ENCODE measurements at regions not wholly inside any gene's neighbourhood (a gene's known extent, or its start where the extent isn't known, plus 50 kb on each side); places are given as distances from the start of the nearest gene placed in this dataset.
"Not testable (repeated sequence)": the region's sequence is repeated elsewhere in the genome, so short reads cannot be mapped to it uniquely, and the experiment has no call there.

DNA sequence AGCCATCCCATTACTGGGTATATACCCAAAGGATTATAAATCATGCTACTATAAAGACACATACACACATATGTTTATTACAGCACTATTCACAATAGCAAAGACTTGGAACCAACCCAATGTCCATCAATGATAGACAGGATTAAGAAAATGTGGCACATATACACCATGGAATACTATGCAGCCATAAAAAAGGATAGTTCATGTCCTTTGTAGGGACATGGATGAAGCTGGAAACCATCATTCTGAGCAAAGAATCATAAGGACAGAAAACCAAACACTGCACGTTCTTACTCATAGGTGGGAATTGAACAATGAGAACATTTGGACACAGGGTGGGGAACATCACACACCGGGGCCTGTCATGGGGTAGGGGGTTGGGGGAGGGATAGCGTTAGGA, 60.3 kb upstream of the NMU start:
- DNase-seq = not testable (repeated sequence)

DNA sequence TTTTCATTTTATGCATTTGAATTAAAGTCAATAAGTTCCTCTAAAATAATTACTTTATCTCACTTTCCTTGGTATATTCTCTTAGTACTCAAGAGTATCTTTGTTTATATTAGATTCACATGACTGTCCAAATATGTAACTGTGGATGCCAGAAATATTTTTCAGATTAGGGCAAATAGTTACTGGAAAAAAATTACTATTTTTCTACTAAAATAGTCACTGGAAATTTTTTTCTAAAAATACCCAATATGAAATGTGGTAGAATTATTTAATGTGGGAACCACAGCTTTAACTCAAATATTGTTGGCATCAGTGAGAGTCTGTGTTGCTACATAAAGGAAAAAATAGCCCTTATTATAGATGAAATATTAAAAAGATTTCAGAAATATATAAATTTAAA, 70.4 kb upstream of the NMU start:
- DNase-seq = no peak

DNA sequence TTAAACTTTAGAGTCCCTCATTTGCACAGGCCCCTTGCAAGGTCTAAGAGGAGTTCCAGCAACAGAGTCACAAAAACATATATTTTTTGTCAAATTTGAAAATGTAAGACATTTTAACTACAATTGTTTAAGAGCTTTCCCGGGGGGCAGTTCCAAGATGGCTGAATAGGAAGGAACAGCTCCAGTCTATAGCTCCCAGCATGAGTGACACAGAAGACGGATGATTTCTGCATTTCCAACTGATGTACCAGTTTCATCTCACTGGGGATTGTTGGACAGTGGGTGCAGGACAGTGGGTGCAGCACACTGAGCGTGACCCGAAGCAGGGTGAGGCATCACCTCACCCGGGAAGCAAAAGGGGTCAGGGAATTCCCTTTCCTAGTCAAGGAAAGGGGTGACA, 71.4 kb upstream of the NMU start:
- DNase-seq = no peak

DNA sequence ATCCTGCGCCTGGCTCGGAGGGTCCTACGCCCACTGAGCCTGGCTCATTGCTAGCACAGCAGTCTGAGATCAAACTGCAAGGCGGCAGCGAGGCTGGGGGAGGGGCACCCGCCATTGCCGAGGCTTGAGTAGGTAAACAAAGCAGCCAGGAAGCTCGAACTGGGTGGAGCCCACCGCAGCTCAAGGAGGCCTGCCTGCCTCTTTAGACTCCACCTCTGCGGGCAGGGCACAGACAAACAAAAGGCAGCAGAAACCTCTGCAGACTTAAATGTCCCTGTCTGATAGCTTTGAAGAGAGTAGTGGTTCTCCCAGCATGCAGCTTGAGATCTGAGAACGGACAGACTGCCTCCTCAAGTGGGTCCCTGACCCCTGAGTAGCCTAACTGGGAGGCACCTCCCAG, 71.9 kb upstream of the NMU start:
- not testable (repeated sequence) for DNase-seq

DNA sequence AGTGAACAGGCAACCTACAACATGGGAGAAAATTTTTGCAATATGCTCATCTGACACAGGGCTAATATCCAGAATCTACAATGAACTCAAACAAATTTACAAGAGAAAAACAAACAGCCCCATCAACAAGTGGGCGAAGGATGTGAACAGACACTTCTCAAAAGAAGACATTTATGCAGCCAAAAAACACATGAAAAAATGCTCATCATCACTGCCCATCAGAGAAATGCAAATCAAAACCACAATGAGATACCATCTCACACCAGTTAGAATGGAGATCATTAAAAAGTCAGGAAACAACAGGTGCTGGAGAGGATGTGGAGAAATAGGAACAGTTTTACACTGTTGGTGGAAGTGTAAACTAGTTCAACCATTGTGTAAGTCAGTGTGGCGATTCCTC, 76.7 kb upstream of the NMU start:
- not testable (repeated sequence) for DNase-seq

DNA sequence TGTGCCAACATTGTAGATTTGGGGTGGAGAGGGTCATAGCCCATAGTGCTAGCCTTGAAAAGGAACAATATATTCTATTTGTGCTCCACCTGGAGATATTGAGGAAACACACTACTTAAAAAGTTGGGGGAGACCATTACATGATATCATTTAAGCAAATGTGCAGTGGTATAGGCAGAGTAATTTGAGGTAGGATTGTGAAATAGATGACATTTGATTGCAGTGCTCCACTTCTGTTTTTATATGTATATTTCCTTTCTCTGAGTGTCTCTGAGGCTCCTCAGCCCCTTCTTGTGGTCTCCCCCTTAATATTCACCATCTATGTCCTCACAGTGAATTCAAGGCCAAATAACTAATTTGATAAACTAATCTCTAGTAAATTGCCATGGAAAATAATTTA, 85.6 kb upstream of the NMU start:
- DNase-seq = peak; percentile 38

DNA sequence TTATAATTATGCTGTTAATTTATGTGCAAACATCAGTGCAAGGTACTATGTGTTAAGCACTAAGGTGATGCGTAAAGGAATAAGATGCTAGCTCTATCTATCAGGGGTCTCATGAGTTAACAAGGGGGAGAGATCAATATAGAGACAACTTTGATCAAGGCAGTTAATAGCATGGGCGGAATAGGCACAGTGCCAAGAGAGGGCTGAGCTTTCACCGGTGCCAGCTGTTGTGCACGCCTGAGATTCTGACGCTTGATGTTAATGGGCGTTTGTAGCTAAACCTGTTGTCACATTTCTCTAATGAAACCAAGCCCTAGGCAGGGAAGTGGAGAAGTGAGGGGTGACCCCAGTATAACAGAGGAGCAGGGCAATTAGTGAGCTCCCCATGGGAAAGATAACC, 86.0 kb upstream of the NMU start:
- DNase-seq = no peak

DNA sequence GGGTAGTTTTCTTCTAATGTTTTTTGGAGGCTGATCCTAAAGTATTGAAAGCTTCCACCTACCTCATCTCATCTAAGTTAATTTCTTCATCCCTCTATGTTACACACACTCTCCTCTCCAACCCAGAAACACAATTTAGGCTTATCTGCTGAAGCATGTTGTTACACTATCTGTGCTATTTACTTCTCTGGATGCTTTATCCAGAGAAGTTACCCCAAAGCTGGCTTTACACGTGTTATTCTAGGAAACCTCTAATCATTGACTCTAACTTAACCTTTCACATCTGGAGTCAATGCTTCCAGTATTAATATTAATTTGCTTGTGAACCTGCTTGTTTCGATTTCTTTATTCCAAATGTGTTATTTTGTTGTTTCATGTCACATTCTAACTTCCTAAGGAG, 87.3 kb upstream of the NMU start:
- DNase-seq = no peak

DNA sequence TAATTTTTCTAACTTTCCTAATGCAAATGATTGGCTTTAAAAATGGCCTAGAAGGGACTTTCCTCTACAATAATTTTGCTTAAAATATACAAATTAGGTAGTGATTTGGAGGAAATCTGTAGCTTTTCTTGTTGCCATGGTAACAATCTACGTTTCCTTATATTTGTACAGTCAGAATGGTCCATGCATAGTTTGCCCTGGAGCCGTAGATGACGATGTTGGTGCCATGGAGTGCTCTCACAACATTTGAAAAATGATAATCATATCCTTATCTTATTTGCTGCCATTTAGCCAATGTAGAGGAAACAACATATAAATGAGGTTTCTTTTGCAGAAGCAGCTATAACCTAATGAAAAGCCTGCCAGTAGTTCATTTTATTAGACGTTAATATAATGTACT, 89.0 kb upstream of the NMU start:
- DNase-seq = no peak

DNA sequence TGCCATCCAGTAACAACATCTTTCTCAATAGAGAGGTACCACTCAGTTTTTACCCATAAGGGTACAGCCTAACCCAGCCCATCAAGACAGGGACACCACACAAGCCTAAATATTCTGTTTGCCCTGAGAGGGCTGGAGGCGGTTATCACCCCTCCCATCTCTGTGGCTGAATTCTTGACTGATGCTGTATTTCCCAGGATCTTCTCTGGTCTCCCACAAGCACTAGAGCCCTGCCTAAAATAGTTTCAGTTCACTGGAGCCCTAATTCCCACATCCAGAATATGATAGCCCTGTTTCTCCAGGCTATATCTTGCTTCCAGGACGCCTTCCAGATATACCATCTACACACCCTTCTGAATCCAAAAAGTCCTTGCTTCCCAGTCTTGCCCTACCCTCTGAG, 91.6 kb upstream of the NMU start:
- no peak for DNase-seq

DNA sequence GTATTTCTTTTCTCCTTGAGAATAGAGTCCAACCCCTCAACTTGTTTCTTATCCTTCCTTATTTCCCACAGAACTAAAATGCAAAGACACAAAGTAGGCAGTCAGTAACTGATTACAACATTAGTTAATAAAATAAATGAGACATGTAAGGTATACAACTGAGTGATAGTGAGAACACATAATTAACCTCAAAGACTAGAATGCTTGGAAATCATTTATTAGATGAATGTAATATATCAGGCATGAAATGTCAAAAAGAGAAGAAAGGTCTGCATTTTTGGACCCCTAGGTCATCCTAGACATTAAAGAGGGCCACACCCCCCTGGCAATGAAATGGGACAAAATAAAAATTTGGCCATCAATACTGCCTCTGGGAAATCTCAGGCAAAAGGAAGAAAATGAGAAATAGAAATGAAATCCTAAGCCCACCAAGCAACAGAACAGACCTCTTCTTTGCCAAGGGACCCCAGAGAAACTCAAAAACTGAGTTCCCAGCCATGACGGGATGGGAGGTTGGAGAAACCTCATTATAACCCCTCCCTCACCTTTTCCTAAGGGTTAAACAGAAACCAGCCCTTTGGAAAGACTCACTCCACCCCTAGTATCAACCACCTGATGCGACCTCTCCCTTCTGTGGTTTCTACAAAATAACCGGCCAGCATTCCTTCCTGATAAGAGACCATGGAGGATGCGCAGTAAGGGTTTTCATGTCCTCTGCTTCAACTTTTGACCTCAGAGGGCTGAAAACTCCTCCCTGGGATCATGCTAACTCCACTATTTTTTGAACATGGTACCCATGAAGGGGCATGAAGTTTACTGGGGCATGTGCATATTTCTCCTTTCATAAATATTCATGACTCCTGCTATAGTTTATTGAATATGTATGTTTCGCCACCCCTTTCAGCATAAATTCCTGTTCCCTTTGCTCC, 90.0 kb upstream of the EXOC1L start:
- DNase-seq = peak; percentile 74

DNA sequence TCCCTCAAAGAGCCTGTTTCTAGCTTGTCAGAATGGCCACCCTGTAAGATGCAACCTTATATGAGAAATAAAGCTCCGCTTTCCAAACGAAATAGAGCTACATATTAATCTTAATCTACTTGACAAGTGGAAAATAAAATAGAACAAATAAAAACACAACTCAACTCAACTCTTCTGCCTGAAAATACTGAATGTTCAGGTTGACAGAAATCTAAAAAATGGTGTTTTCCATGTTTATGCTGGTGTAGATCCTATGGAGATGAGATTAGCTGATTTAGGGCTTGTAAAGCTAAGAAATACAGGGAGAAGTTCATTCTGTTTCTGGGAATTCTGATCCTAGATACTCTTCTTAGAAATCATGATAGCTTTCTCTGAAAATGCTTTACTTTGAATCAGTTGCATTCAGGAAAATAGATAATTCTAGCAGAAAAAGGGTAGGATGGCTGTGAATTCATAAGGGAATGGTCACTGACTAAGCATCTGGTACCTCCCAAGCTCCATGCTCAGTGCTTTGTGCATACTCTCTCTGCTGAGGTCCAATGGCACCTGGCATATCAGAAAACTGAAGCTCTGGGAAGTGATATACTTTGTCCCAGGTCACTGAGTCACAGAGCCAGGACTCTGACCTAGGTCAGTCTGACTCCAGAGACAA, 89.2 kb upstream of the EXOC1L start:
- no peak for DNase-seq

DNA sequence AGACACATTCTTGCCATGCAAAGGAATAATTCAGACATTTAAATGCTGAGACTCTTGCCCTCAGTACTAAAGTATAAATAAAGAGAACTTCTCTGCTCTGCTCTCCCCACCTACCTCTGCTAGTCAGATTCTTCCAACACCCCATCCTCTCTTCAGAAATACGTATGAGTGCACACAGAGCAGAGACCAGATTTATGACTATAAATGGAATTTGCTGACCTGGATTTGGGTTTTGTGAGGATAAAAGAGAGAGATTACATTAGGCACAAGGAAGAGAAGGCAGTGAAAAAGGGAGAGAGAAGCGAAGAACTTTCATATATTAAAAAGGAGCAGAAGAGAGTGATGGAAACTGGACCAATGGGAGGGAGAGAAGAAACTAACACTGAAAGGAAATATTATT, 87.6 kb upstream of the EXOC1L start:
- DNase-seq = no peak

DNA sequence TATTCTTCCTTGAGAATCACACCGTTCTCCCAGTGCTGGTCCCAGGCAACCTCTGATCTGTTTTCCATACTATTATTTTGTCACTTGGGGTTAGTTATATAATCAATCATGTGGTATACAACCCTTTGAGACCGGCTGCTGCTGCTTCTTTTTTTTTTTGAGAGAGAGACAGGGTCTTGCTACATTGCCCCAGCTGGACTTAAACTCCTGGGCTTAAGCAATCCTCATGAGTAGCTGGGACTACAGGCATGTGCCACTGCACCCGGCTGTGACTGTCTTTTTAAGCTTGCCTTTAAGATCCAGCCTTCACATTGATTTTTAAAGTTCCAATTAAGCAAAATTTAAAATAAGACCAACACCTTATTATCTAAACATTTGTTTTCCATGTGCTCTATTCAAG, 86.7 kb upstream of the EXOC1L start:
- DNase-seq = no peak

DNA sequence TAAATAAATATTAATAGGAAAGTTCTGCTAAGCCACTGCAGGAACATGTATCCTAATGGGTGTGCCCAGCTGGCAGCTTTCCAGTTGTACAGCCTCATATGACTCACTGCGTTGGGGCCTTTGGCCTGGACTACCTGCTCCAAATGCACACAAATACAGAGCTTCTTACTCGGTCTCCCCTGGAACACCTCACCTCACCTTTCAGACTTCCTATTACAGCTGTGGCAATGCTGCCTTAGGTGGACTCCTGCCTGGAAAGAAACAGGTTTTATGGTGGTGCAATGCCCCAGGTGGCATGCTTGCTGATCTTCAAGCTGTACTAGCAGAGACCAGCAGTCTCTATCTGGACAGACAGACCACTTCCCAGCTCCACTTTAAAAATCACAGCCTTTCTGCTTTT, 85.7 kb upstream of the EXOC1L start:
- peak; percentile 78 for DNase-seq

DNA sequence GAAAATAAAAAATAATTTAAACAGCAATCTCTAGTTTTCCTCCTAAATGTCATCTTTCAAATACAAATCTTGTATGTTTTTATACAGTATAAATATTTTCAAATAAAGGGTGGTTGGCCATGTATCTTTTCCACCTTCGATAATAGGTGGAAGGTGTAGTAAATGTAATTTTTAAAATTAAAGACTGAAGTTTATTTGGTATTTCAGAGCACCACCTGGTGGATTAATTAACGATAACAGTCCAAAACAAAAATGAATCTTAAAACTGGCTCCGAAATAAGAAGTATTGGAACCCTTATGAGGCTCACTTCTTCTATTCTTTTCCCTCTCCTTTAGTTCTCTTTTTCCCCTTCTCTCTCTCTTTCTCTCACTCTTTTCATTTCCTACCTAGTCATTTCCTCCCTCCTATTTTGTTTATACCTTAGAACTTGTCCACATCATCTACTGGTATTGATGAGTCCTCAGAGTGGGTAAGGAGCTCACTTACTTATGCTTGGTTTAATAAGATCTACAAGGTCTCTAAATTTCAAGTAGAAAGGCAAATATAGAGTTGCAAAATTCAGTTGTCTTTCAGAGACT, 82.9 kb upstream of the EXOC1L start:
- peak; percentile 47 for DNase-seq

DNA sequence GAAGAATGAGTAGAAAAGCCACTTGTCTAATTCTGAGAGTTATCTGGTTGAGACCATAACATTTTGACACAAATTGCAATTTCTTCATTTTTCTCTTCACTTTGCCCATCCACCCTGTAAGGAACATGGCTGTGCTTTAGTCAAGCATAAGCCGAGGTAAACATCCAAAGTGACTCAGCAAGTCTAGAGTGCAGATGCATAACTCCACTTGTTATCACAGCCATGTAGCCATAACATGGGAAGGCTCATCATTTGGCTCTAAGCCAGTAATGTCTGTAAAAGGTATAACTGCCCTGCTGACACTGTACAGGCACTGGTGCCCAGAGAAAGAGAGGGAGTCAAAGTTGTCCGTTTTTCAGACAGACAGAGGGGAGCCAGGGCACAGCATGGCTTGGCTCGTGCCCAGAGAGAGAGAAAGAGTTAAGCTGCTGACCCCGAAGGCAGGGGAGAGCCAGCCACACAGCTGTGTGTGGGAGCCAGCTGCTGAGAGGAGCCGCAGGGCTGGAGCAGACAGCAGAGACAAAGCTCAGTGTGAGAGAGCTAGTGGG, 76.9 kb upstream of the EXOC1L start:
- DNase-seq = peak; percentile 34

DNA sequence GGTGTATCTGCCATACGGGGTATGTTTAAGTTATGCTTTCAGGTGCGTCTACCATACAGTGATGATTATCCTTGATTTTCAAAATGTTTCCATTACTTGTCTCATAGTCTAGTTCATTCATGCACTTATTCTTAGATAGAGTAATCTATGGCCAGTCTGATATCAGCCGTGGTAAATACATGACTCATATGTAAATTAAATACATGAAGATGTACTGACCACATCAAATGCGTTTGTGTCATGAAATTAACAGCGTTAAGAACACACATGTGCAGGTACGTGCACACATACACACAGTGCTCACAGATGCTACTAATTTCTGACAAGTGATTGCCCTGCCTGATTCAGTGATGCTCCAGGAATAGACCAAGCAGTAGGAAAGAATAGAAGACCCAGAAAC, 75.2 kb upstream of the EXOC1L start:
- no peak for DNase-seq

DNA sequence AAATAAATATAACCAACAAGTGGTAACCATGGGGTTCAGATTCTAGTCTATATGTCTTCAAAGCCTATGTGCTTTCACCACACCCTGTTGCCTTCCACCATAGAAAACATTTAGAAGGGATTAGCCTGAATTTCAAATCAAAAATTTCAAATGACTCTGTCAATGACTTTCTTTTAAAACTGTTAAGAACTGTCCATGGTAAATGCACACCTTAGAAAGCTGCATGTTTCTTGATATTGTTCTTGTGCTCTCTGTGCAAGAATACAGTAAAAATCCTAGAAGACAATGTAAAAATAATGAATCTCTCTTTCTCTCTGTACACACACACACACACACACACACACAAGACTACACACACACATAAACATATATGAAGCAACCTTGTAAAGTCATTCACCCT, 74.6 kb upstream of the EXOC1L start:
- DNase-seq = no peak

DNA sequence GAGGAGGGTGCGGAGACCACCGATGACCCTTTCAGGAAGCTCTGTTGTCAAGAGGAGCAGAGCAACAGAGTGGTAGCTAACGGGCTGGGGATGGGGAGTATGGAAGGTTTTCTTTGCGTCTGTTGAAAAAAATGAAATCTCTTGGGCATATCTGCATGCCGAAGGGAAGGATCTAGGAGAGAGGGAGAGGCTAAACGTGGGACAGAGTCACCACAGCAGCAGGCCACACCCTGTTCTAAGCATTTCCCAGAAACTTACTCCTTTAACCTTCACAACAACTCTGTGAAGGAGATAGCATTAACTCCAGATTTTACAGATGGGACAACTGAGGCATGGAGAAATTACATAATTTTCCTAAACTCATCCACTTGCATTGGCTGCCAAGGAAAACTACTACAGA, 71.8 kb upstream of the EXOC1L start:
- no peak for DNase-seq

DNA sequence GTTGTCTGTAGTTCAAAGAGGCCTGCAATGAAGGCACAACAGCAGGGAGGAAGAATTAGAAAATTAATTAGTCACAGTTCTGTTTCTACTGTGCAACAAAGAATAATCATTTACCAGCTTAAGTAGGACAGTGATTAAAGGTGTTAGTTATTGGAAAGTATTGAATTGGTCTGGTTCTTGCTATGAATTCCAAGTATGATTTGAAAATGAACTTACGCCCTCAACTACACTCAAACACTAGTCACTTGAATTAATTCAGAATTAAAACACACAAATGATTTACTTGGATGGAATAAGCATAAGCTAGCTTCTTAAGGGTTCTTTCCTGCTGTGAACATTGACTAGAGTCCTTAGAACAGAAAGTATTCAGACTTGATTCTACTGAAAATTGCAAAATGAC, 69.9 kb upstream of the EXOC1L start:
- no peak for DNase-seq

DNA sequence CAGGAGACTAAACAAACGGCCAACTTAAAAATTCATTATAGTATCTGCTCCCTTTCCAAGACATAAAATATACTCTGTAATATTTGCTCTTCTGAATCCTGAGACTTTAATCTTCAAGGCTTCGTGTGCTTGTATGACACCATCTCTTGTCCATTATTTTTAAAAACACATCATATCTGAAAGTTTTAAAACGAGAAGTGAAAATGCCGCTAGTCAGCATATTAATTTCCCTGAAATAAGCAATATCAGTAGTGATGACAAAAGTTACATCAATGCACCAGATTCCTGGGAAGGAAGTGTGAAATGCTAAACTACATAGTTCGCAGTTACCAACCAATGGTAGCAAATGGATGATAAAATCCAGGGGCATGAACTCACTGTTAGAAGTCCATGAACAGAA, 66.8 kb upstream of the EXOC1L start:
- no peak for DNase-seq

DNA sequence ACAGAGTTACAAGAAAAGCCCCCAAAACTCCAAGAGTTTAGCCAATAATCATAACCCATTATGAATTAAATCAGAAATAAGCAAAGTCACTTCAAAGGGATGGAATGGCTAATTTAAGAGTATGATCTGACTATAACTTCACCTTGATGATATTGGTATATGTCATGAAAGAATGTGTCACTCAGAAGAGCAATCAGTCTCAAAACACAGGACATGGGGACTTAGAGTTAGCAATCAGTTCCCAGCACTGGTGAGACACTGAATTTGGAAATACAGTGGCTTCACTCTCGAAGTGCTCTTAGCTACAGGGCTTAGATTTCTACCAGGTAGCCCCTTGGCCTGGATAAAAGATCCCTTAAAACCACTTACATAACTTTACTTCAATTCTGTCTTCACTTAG, 65.7 kb upstream of the EXOC1L start:
- no peak for DNase-seq

DNA sequence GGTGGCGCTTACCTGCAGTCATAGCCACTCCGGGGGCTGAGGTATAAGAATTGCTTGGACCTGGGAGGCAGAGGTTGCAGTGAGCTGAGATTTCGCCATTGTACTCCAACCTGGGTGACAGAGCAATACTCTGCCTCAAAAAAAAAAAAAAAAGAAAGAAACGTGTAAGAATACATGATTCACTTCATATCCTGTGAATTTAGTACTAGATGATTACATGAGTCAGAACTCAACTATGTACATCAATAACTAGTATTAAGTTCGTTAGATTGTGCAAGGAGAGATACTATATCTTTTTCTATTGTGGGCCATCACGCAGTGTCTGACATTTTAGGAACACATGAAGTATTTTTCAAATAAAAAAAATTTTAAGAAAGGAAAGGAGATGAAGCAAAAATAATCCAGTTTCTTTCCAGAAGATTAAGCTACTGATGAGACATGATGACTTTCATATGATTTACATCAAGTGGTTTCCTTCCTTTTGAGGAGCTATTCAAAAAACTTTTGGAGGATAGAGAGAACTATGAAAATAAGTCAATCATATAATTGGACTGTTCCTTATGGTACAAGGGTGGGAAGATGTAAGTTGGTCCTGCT, 64.7 kb upstream of the EXOC1L start:
- DNase-seq = no peak
